GM12865 (cell line): ENCODE measurements at regions not wholly inside any gene's neighbourhood (a gene's known extent, or its start where the extent isn't known, plus 50 kb on each side); places are given as distances from the start of the nearest gene placed in this dataset.
A peak's percentile ranks its signal among the peaks of the same experiment; 100 is the strongest.
"Not testable (repeated sequence)": the region's sequence is repeated elsewhere in the genome, so short reads cannot be mapped to it uniquely, and the experiment has no call there.

Experiments
- DNase-seq: peaks from one replicate; pipeline ENCODE4 v3.0.0; 2010; ENCODE audit warnings: low read depth
- H3K4me3 ChIP-seq: 2 replicates; pipeline ENCODE4 v1.5.1; 2011; ENCODE audit warnings: mild to moderate bottlenecking, low read depth, low read length, control low read depth
- TF ChIP-seq, protein P1 (sequence below): IDR thresholded peaks from 2 replicates; pipeline ENCODE4 v1.5.1; 2011; ENCODE audit warnings: low read length, control low read depth, low read depth, inconsistent platforms; ENCODE audit not compliant: insufficient read depth; ENCODE audit errors: missing control alignments

DNA sequence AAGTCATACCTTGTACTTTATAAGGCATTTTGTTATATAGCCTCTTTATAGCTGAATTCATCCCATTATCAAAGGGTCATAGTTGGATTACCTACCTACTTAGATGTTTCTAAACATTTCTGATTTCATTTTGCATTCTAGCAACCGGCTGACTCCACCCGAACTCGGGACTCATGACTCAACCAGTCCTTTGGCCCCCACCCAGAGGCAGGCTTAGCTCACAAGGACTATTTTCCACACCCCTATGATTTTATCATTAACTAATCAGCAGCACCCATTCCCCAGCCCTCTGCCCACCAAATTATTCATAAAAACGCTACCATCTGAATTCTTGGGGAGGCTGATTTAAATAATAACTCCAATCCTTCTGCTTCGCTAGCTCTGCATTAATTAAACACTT lies 79.9 kb upstream of the EGFL6 start:
- TF ChIP-seq, protein P1, sequence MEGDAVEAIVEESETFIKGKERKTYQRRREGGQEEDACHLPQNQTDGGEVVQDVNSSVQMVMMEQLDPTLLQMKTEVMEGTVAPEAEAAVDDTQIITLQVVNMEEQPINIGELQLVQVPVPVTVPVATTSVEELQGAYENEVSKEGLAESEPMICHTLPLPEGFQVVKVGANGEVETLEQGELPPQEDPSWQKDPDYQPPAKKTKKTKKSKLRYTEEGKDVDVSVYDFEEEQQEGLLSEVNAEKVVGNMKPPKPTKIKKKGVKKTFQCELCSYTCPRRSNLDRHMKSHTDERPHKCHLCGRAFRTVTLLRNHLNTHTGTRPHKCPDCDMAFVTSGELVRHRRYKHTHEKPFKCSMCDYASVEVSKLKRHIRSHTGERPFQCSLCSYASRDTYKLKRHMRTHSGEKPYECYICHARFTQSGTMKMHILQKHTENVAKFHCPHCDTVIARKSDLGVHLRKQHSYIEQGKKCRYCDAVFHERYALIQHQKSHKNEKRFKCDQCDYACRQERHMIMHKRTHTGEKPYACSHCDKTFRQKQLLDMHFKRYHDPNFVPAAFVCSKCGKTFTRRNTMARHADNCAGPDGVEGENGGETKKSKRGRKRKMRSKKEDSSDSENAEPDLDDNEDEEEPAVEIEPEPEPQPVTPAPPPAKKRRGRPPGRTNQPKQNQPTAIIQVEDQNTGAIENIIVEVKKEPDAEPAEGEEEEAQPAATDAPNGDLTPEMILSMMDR = no peak

DNA sequence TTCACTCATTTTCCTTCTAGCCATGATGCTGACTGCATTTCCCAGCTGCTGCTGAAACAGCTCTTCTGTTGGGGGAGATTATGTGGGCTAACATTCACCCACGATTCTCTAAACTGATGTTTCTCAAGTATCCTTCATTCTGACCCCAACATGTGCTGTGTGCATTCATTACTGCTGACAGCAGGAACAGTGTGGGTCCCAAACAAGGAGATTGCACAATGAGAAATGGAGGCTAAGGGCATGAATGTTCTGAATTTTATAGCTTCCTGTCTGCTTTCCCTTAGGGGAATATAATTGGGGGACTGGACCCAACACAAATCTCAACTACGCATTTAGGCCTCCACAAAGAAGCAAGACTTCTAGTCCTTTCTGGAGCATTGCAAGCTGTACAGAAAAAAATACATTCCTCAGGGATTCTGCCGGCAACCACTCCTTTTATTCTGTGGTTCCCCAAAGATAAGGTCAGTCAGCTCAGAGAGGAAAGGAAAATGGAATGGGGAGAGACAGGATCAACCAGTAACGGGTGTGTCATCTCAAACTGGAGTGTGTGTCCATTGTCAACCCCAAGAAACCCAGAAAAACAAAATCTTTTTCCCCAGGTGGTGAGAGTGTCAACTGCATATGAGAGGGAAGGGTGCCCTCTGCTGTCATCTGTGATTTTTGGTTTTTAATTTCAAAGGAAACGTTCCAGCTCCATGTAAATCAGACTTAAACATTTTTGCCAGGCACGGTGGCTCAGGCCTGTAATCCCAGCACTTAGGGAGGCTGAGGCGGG lies 81.5 kb upstream of the EGFL6 start:
- DNase-seq = peak; percentile 79
- H3K4me3 ChIP-seq = peak overlapping the region; percentile 24; the same call in 1 of the 2 replicates

More for the DNA sequence above, 79.9 kb upstream of the EGFL6 start:
- no peak overlapping the region for H3K4me3 ChIP-seq
- no peak for DNase-seq

DNA sequence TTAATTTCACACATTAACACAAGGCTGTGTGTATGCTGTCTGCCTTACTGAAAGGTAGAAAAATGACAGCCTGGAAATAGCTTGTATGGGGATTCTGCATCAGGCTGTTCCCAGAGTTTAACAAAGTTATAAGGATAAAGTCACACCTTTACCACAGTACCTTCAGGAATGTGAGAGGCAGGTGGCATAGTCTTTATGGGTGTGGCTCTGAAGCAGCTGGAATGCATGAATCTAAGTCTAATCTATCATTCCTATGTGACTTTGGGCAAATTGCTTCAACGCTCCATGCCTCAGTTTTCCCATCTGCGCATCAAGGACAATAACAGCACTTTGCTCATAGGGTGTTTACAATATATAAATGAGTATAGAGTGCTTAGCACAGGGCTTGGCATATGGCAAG lies 84.2 kb upstream of the EGFL6 start:
- no peak for DNase-seq
- H3K4me3 ChIP-seq = no peak overlapping the region
- TF ChIP-seq, protein P1 = no peak

More for the DNA sequence above, 81.5 kb upstream of the EGFL6 start:
- TF ChIP-seq, protein P1 = peak; percentile 39

DNA sequence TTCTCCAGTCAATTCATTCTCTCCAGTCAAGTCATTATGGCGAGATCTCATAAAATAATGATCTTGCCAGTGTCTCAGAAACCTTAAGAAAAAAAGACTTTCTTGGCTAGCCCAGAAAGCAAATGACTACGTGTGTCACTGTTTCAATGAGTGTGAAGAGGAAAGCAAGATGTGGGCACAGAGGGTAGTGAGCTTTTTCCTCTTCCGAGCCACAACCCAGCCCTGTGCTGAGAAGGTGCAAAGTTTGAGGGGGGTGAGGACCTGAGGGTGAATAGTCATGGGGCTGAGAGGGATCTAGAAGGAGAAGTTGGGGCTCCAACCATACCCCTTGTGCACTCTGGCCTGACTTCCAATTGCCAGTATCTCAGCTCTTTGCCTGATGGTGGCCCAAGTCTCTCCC lies 85.6 kb upstream of the EGFL6 start:
- no peak overlapping the region for H3K4me3 ChIP-seq
- no peak for DNase-seq
- TF ChIP-seq, protein P1 = no peak

DNA sequence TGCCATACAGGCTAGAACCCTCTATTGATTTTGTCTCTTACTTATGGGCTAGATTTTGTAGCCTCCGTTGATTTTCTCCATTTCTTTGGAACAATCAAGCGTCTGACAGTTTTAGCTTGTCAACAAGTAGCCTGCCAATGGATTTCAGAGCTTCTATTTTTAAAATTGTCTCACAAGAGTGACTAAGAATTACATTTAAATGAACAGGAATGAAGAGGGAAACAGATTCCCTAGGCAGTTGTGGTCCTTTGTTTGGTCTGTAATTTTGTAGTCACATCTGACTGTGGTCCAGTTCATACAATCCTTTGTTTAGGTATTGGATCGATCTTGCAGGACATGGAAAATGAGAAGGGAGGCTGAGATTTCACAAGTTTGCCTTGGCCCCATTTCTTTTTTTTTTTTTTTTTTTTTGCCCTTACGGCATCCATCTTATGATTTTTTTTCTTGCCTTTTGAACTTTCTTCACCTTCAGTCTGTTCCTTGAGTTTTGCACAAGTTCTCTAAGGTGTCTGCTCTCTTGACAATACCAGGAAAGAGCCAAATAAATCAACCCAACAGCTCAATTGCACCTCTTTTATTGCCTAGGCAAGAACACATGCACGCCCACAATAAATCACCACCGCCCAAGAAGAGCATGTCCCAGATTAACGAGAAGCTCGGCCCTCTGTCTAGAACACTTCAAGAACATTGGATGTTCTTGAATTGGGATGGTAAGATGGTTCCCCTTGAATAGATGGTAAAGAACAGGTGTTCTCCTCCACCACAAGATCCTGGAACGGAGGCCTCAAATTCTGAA lies 86.5 kb upstream of the EGFL6 start:
- H3K4me3 ChIP-seq = no peak overlapping the region
- DNase-seq = no peak
- TF ChIP-seq, protein P1 = no peak

DNA sequence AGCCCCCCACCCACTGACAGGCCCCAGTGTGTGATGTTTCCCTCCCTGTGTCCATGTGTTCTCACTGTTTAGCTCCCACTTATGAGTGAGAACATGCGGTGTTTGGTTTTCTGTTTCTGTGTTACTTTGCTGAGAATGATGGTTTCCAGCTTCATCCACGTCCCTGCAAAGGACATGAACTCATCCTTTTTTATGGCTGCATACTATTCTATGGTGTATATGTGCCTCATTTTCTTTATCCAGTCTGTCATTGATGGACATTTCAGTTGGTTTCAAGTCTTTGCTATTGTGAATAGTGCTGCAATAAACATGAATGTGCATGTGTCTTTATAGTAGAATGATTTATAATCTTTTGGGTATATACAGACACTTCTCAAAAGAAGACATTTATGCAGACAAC lies 88.6 kb upstream of the EGFL6 start:
- DNase-seq, H3K4me3 ChIP-seq: not testable (repeated sequence)

DNA sequence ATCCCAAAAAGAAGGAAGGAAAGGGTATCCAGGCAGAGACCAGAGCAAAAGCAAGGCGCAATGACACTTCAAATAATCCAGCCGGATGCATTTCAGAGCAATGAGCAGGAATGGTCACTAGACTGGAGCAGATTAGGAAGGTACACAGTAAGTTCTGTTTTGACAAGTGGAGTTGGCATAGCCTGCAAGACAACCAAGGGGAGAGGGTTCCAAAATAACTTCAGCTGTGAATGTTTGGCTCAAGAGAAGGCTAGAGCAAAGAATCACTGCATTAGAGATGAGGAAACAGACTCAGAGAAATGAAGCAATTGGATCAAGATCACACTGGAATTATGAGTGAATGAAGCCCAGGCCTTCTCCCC lies 90.0 kb upstream of the EGFL6 start:
- no peak for DNase-seq
- TF ChIP-seq, protein P1 = no peak
- H3K4me3 ChIP-seq = no peak overlapping the region
